Spleen (tissue), 7 donors: ENCODE measurements at regions not wholly inside any gene's neighbourhood (a gene's known extent, or its start where the extent isn't known, plus 50 kb on each side); places are given as distances from the start of the nearest gene placed in this dataset.

Source experiments
- POLR2A ChIP-seq, 3 donors: fragments of 450-650 bp; IDR thresholded peaks; one replicate each; pipeline ENCODE4 v1.5.1; 2017; ENCODE audit warnings: antibody characterized with exemption in 3 of 3, mild to moderate bottlenecking in 1 of 3
- POLR2AphosphoS5 ChIP-seq, 3 donors: sonication (generic); formaldehyde crosslinking; IDR thresholded peaks; one replicate each; pipeline ENCODE4 v1.5.1; 2017; ENCODE audit warnings: antibody characterized with exemption in 3 of 3
- TF ChIP-seq, protein P1 (sequence below), 11 experiments: fragments of 200-600 bp in 7 of 11; fragments of 450-650 bp in 4 of 11; sonication (generic) in 4 of 11; IDR thresholded peaks in 8 of 11; conservative IDR thresholded peaks in 3 of 11; 1 replicate in 7 of 11; 2 replicates in 4 of 11; pipeline versions ENCODE4 v1.4.0 to v1.8.0; 2016 to 2021; ENCODE audit warnings: antibody characterized with exemption in 11 of 11, inconsistent platforms in 4 of 11, mild to moderate bottlenecking in 1 of 11
- donor health status: DM: no; HTN: no; CAD: no; lungs with moderate emphysema.
- donor health status: DM: no; HTN: no; CAD: no.
- donor health status: DM: no; HTN: no; CAD: no.

DNA sequence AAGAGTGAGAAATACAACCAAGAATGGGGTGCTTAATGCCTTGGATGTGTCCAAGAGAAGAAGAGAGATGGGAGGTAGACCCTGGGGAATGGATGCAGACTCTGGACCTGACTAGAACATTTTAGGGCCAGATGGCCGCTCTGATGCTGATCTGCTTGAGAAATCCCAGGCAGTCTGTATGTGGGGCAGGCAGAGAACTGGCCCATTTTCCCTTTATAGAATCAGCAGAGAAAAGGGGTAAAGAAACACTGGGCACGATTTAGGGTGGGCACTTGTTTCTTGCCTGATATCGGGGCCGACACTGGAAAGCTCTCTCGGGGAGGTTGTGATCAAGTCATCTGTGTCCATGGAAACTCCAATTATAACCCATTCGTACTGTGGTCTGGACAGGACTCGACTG lies 118.5 kb upstream of the FSTL4 start:
- TF ChIP-seq POLR2AphosphoS5 (IDR thresholded peaks at IDR 0.05) (no peak), POLR2A (IDR thresholded peaks at IDR 0.05) (no peak)
- TF ChIP-seq, protein P1, sequence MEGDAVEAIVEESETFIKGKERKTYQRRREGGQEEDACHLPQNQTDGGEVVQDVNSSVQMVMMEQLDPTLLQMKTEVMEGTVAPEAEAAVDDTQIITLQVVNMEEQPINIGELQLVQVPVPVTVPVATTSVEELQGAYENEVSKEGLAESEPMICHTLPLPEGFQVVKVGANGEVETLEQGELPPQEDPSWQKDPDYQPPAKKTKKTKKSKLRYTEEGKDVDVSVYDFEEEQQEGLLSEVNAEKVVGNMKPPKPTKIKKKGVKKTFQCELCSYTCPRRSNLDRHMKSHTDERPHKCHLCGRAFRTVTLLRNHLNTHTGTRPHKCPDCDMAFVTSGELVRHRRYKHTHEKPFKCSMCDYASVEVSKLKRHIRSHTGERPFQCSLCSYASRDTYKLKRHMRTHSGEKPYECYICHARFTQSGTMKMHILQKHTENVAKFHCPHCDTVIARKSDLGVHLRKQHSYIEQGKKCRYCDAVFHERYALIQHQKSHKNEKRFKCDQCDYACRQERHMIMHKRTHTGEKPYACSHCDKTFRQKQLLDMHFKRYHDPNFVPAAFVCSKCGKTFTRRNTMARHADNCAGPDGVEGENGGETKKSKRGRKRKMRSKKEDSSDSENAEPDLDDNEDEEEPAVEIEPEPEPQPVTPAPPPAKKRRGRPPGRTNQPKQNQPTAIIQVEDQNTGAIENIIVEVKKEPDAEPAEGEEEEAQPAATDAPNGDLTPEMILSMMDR (IDR thresholded peaks at IDR 0.05 in 8 of 11, conservative IDR thresholded peaks at IDR 0.05 in 3 of 11) = no peak
